ENCODE measurements at regions not wholly inside any gene's neighbourhood (a gene's known extent, or its start where the extent isn't known, plus 50 kb on each side); places are given as distances from the start of the nearest gene placed in this dataset.

- TF ChIP-seq SIN3A (IDR thresholded peaks at IDR 0.05; ENCODE audit: borderline replicate concordance, insufficient read depth, low read length) (no peak), TAF1 (IDR thresholded peaks at IDR 0.05; ENCODE audit: borderline replicate concordance, insufficient read depth, low read length) (no peak), REST (IDR thresholded peaks at IDR 0.05; ENCODE audit: insufficient read depth in 1 of 2, low read depth in 2 of 2, low read length in 2 of 2) (no peak), POLR2AphosphoS5 (IDR thresholded peaks at IDR 0.05; ENCODE audit: low read depth, low read length) (no peak), FOXP2 (optimal IDR thresholded peaks at IDR 0.05; ENCODE audit: borderline replicate concordance, extremely low read depth, extremely low read length, insufficient read depth) (no peak)
Measured at GRCh38 chr2:120947982-120948661, 212.5 kb downstream of the GLI2 start.

GRCh38 chr2:120948662-120949011, 213.0 kb downstream of the GLI2 start:
- no peak for TF ChIP-seq TAF1 (IDR thresholded peaks at IDR 0.05; ENCODE audit: borderline replicate concordance, insufficient read depth, low read length)
- no peak for TF ChIP-seq REST (IDR thresholded peaks at IDR 0.05; ENCODE audit: insufficient read depth in 1 of 2, low read depth in 2 of 2, low read length in 2 of 2)
- TF ChIP-seq SIN3A (IDR thresholded peaks at IDR 0.05; ENCODE audit: borderline replicate concordance, insufficient read depth, low read length) = no peak
- TF ChIP-seq POLR2AphosphoS5 (IDR thresholded peaks at IDR 0.05; ENCODE audit: low read depth, low read length) = no peak
- TF ChIP-seq FOXP2 (optimal IDR thresholded peaks at IDR 0.05; ENCODE audit: borderline replicate concordance, extremely low read depth, extremely low read length, insufficient read depth) = no peak

GRCh38 chr2:120949027-120949956, 213.6 kb downstream of the GLI2 start:
- TF ChIP-seq FOXP2 (optimal IDR thresholded peaks at IDR 0.05; ENCODE audit: borderline replicate concordance, extremely low read depth, extremely low read length, insufficient read depth) (no peak), SIN3A (IDR thresholded peaks at IDR 0.05; ENCODE audit: borderline replicate concordance, insufficient read depth, low read length) (no peak)

GRCh38 chr2:120949957-120950590, 214.4 kb downstream of the GLI2 start:
- no peak for TF ChIP-seq SIN3A (IDR thresholded peaks at IDR 0.05; ENCODE audit: borderline replicate concordance, insufficient read depth, low read length)
- TF ChIP-seq REST (IDR thresholded peaks at IDR 0.05; ENCODE audit: insufficient read depth in 1 of 2, low read depth in 2 of 2, low read length in 2 of 2) = no peak
- TF ChIP-seq TAF1 (IDR thresholded peaks at IDR 0.05; ENCODE audit: borderline replicate concordance, insufficient read depth, low read length) = no peak
- no peak for TF ChIP-seq FOXP2 (optimal IDR thresholded peaks at IDR 0.05; ENCODE audit: borderline replicate concordance, extremely low read depth, extremely low read length, insufficient read depth)
- no peak for TF ChIP-seq POLR2AphosphoS5 (IDR thresholded peaks at IDR 0.05; ENCODE audit: low read depth, low read length)

GRCh38 chr2:120951693-120952092, 216.0 kb downstream of the GLI2 start:
- TF ChIP-seq SIN3A (IDR thresholded peaks at IDR 0.05; ENCODE audit: borderline replicate concordance, insufficient read depth, low read length) = no peak
- TF ChIP-seq FOXP2 (optimal IDR thresholded peaks at IDR 0.05; ENCODE audit: borderline replicate concordance, extremely low read depth, extremely low read length, insufficient read depth) = no peak
- no peak for TF ChIP-seq POLR2AphosphoS5 (IDR thresholded peaks at IDR 0.05; ENCODE audit: low read depth, low read length)
- no peak for TF ChIP-seq TAF1 (IDR thresholded peaks at IDR 0.05; ENCODE audit: borderline replicate concordance, insufficient read depth, low read length)
- TF ChIP-seq REST (IDR thresholded peaks at IDR 0.05; ENCODE audit: insufficient read depth in 1 of 2, low read depth in 2 of 2, low read length in 2 of 2) = no peak
